ENCODE measurements at regions not wholly inside any gene's neighbourhood (a gene's known extent, or its start where the extent isn't known, plus 50 kb on each side); places are given as distances from the start of the nearest gene placed in this dataset.
A peak's percentile ranks its signal among the peaks of the same experiment; 100 is the strongest.

DNA sequence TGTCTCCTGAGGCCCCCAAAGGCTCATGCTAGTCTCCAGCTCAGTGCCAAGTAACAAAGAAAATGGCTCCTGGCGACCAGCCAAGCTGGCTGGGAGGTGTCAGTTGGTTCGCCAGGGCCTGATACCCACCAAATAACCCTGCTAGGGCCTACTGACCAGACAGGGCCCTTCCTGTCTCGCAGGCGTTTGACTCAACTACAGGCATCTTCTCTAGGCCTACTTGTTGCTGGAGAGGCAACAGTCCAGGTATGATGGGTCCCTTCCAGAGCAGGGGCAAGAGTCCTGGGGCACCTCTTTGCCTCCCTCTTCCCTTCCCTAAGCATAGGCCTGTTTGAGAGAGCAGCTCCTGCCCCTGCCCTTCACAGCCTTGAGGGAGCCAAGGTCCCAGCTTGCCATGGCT is 147.9 kb upstream of the VANGL1 start:
- no peak for TF ChIP-seq CTCF (IDR thresholded peaks at IDR 0.05)
- intact Hi-C loops (cut with DNase I) = no loop called here

DNA sequence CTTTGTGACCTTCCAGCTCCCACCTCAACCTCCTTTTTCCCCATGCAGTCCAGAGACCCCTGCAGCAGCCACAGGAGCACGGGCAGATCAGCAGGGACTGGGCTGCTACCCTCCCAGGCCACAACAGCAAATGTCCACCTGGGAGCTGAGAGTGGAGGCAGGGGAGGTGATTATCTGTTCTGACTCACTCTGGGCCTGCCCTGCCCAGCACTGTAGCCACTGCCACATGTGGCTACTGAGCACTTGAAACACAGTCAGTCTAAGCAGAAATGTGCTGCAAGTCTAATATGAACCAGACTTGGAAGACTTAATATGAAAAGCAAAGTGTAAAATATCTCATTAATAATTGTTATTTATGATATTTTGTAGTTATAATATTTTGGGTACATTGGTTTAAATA is 148.9 kb upstream of the VANGL1 start:
- Histone ChIP-seq H3K36me3 (no peaks in the 10 kb centered on the region), H3K27me3 (no peaks in the 10 kb centered on the region), H3K27ac (no peak overlapping the region), H3K4me3 (no peak overlapping the region), H3K4me1 (no peaks in the 10 kb centered on the region), H3K9me3 (no peaks in the 10 kb centered on the region)
- DNase-seq (no peak), FAIRE-seq (no peak), ATAC-seq (no peak)
- intact Hi-C loops (cut with DNase I) = no loop called here
- no peak for TF ChIP-seq CTCF (IDR thresholded peaks at IDR 0.05)
- 75% methylated on average over 1 of the region's 1 CpG for WGBS, 2 donors

More for the DNA sequence above, 147.9 kb upstream of the VANGL1 start:
- no peaks in the 10 kb centered on the region for H3K4me1 ChIP-seq
- no peak overlapping the region for H3K4me3 ChIP-seq
- no peak overlapping the region for H3K27ac ChIP-seq
- DNase-seq = no peak
- WGBS, 2 donors = 77 to 81% methylated on average over 4 of the region's 4 CpGs
- H3K9me3 ChIP-seq = no peaks in the 10 kb centered on the region
- H3K27me3 ChIP-seq = no peaks in the 10 kb centered on the region
- no peaks in the 10 kb centered on the region for H3K36me3 ChIP-seq
- ATAC-seq = no peak
- FAIRE-seq = no peak

- no peaks in the 10 kb centered on the region for H3K36me3 ChIP-seq
- H3K9me3 ChIP-seq = no peaks in the 10 kb centered on the region
- no peak overlapping the region for H3K4me3 ChIP-seq
- no peaks in the 10 kb centered on the region for H3K4me1 ChIP-seq
- ATAC-seq (no peak), DNase-seq (no peak), FAIRE-seq (no peak)
- intact Hi-C loops (cut with DNase I) = no loop called here
- 73 to 74% methylated on average over 4 of the region's 4 CpGs for WGBS, 2 donors
- H3K27ac ChIP-seq = no peak overlapping the region
- no peaks in the 10 kb centered on the region for H3K27me3 ChIP-seq
- no peak for TF ChIP-seq CTCF (IDR thresholded peaks at IDR 0.05)
Measured at GRCh38 chr1:115492019-115492595, 149.7 kb upstream of the VANGL1 start.

GRCh38 chr1:115491298-115492018 is 150.3 kb upstream of the VANGL1 start:
- WGBS, 2 donors = 85 to 88% methylated on average over 9 of the region's 9 CpGs
- Histone ChIP-seq H3K36me3 (no peaks in the 10 kb centered on the region), H3K4me3 (no peak overlapping the region), H3K27me3 (no peaks in the 10 kb centered on the region), H3K9me3 (no peaks in the 10 kb centered on the region), H3K4me1 (no peaks in the 10 kb centered on the region), H3K27ac (no peak overlapping the region)
- no peak for ATAC-seq
- intact Hi-C loops (cut with DNase I) = no loop called here
- DNase-seq = no peak
- no peak for TF ChIP-seq CTCF (IDR thresholded peaks at IDR 0.05)
- no peak for FAIRE-seq

GRCh38 chr1:115479055-115479482 is 141.0 kb upstream of the NGF start:
- intact Hi-C loops (cut with DNase I) = no loop called here
- peak; percentile 95 to 99 (median 98) for ATAC-seq
- Histone ChIP-seq H3K4me3 (peak overlapping the region in 2 of 4 donors; percentile 17 to 26), H3K27me3 (no peaks in the 10 kb centered on the region), H3K27ac (no peak overlapping the region), H3K36me3 (no peaks in the 10 kb centered on the region), H3K4me1 (no peaks in the 10 kb centered on the region), H3K9me3 (no peaks in the 10 kb centered on the region)
- FAIRE-seq = no peak
- peak; percentile 62 to 92 (median 82) for DNase-seq
- TF ChIP-seq CTCF (IDR thresholded peaks at IDR 0.05) = no peak
- WGBS, 2 donors = 0 to 6% methylated on average over 19 to 22 of the region's 22 CpGs
